ENCODE measurements at regions not wholly inside any gene's neighbourhood (a gene's known extent, or its start where the extent isn't known, plus 50 kb on each side); places are given as distances from the start of the nearest gene placed in this dataset.

DNA sequence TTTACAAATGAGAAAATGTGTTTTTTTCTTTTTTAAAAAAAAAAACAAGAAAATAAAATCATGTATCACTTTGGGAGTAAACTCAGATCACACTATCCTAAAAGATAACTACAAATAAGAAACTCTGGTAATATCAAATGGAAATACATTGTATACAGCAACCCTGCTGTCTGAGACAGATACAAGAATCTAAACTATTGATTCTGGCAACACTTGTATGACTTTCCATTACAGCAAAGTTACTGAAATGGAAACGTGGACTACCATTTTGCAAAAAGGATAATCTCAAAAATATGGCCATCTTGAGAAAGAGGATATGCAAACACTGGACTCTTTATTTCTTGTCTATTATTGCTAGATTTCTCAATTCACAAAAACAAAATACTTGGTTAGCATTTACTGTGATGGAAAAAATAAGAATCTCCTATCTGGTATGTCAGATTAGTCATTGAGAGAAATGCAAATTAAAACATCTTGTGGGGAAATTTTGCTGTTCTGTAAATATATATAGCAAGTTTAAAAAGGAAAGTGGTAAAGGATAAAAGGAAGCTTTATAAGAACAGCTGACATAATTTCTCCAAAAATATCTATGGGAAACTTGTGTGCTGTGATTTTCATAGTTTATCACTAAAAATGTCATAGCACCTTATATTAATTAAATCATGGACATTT, 112.9 kb upstream of the FER start:
- TF ChIP-seq, protein P1, sequence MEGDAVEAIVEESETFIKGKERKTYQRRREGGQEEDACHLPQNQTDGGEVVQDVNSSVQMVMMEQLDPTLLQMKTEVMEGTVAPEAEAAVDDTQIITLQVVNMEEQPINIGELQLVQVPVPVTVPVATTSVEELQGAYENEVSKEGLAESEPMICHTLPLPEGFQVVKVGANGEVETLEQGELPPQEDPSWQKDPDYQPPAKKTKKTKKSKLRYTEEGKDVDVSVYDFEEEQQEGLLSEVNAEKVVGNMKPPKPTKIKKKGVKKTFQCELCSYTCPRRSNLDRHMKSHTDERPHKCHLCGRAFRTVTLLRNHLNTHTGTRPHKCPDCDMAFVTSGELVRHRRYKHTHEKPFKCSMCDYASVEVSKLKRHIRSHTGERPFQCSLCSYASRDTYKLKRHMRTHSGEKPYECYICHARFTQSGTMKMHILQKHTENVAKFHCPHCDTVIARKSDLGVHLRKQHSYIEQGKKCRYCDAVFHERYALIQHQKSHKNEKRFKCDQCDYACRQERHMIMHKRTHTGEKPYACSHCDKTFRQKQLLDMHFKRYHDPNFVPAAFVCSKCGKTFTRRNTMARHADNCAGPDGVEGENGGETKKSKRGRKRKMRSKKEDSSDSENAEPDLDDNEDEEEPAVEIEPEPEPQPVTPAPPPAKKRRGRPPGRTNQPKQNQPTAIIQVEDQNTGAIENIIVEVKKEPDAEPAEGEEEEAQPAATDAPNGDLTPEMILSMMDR (IDR thresholded peaks at IDR 0.05) = no peak
- TF ChIP-seq POLR2A (IDR thresholded peaks at IDR 0.05) = no peak
- Histone ChIP-seq H3K27me3 (no peaks in the 10 kb centered on the region), H3K36me3 (replicated peaks in 1 of 2) (no peaks in the 10 kb centered on the region), H3K4me3 (no peak overlapping the region), H3K27ac (no peak overlapping the region), H3K9me3 (replicated peaks in 1 of 3) (no peaks in the 10 kb centered on the region), H3K4me1 (replicated peaks in 1 of 2) (no peaks in the 10 kb centered on the region)
- DNase-seq = no peak
- 70 to 82% (median 77%) methylated on average over 1 of the region's 1 CpG for WGBS, 4 donors
- intact Hi-C loops (cut with DNase I) = loop anchor here in 1 of 2 donors (5.0 kb wide), 1 partner anchor 823 kb away; no protein-coding TSS in a partner anchor

DNA sequence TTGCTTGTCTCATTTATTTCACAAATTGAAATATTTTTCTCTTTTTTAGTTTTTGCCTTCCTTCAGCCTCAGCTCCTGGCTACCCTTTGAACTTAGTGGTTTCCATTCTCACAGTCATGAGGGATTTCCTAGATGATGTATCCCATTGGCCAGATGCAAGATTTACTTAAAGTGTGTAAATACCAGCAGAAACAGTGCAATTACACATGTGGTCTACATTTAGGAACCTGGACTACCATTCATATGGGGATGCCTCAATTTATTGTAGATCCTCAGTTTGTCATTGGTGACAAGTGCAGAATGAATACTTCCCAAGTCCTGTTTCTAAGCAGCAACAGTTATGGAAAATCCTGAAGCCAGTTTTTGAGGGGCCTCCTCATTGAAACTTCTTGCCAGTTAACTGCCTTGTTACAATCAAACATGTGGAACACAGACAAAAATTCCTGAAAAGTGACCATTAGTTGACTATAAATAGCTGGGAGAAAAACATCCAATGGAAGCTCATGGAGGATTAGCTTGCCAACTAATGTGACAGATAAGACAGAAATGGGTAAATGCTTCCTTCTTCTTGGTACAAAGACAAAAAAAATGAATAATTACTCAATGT, 113.6 kb upstream of the FER start:
- no peak overlapping the region for H3K27ac ChIP-seq
- no peak overlapping the region for H3K4me3 ChIP-seq
- H3K27me3 ChIP-seq = no peaks in the 10 kb centered on the region
- intact Hi-C loops (cut with DNase I) = loop anchor here in 1 of 2 donors (5.0 kb wide), 1 partner anchor 823 kb away; no protein-coding TSS in a partner anchor
- DNase-seq = no peak
- no peaks in the 10 kb centered on the region for H3K4me1 ChIP-seq (replicated peaks in 1 of 2)
- H3K36me3 ChIP-seq (replicated peaks in 1 of 2) = no peaks in the 10 kb centered on the region
- no peaks in the 10 kb centered on the region for H3K9me3 ChIP-seq (replicated peaks in 1 of 3)
- TF ChIP-seq, protein P1 (IDR thresholded peaks at IDR 0.05) = no peak
- no peak for TF ChIP-seq POLR2A (IDR thresholded peaks at IDR 0.05)

DNA sequence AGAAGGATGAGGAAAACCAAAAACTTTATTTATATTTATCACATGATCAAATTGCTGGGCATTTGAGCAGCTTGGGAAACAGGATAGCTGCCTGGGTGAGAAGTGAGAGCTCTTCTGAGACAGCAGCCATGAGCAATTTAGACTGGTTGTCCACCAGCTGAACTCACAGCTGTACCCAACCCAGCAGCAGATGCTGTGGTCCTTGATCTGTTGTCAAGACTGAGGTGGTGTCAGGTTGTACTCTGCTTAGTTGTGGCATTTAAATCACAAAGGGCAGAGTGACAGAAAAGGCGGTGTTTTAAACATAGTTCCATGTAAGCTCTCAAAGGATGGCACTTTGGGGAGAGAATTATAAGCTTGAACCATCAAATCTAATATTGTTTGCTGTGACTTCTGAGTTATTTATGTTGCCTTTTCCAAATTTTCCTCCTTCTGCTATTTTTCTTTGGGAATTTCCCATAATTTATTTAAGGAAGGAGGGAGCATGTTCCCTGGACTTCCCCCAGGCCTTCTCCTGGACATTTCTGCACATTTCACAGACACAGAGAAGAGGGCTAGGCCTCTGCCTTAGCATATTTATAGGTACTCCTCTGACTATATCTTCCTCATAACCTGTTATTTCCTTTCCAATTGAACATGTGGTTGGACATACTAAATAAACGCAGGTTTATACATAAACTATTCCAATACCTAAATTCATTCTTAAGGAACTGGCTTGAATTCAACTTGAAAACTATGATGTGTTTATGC, 117.7 kb upstream of the FER start:
- Histone ChIP-seq H3K4me1 (replicated peaks in 1 of 2) (no peaks in the 10 kb centered on the region), H3K4me3 (no peak overlapping the region), H3K36me3 (replicated peaks in 1 of 2) (no peaks in the 10 kb centered on the region), H3K27me3 (no peaks in the 10 kb centered on the region), H3K27ac (no peak overlapping the region), H3K9me3 (replicated peaks in 1 of 3) (no peaks in the 10 kb centered on the region)
- intact Hi-C loops (cut with DNase I) = loop anchor here in 1 of 2 donors (5.0 kb wide), 1 partner anchor 827 kb away; no protein-coding TSS in a partner anchor
- DNase-seq = no peak
- no peak for TF ChIP-seq POLR2A (IDR thresholded peaks at IDR 0.05)
- TF ChIP-seq, protein P1 (IDR thresholded peaks at IDR 0.05) = no peak
- WGBS, 4 donors = 90 to 99% (median 96%) methylated on average over 2 of the region's 2 CpGs

DNA sequence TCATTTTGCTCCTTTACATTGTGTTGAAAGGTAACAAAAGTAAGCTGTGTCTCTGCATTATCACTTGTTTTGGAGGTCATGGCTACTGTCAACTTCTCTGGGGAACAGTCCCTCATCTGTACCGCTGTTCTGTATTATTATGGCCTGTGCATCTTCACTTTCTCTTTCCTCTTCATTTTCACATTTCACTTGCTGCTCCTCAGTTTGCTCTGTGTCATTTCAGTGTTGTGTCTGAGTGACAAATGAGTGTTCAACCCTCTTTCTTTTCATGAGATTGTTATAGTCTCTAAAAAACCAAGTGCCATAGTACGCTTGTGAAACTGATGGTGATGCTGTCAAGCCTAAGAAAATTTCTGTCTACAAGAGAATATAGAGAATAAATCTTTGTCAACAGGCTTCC, 122.0 kb upstream of the FER start:
- Histone ChIP-seq H3K4me1 (replicated peaks in 1 of 2) (no peaks in the 10 kb centered on the region), H3K9me3 (replicated peaks in 1 of 3) (no peaks in the 10 kb centered on the region), H3K27me3 (no peaks in the 10 kb centered on the region), H3K27ac (no peak overlapping the region), H3K36me3 (replicated peaks in 1 of 2) (no peaks in the 10 kb centered on the region), H3K4me3 (no peak overlapping the region)
- DNase-seq = no peak
- TF ChIP-seq, protein P1 (IDR thresholded peaks at IDR 0.05) = no peak
- TF ChIP-seq POLR2A (IDR thresholded peaks at IDR 0.05) = no peak
- WGBS, 4 donors = 86 to 95% (median 90%) methylated on average over 2 of the region's 2 CpGs
- intact Hi-C loops (cut with DNase I) = no loop called here
